Aorta (tissue), 5 donors: ENCODE measurements at regions not wholly inside any gene's neighbourhood (a gene's known extent, or its start where the extent isn't known, plus 50 kb on each side); places are given as distances from the start of the nearest gene placed in this dataset.

ENCODE experiments used
- ATAC-seq: fragments of 200-7000 bp; cut with Tn5 transposase; one replicate; pipeline ENCODE4 v1.9.1; 2022; ENCODE audit warnings: moderate library complexity; ENCODE audit not compliant: low FRiP score
- DNase-seq, 2 donors: peaks; one replicate each; pipeline ENCODE4 v3.0.0-alpha.2; 2020
- H3K27ac ChIP-seq, 2 donors: one replicate each; pipeline ENCODE4 v1.5.1; 2013; ENCODE audit warnings: low read length in 2 of 2, mild to moderate bottlenecking in 2 of 2, moderate library complexity in 2 of 2, control low read depth in 1 of 2, inconsistent platforms in 1 of 2, low read depth in 1 of 2
- H3K27me3 ChIP-seq, 2 donors: one replicate each; pipeline ENCODE4 v1.6.1; 2013; ENCODE audit warnings: control low read depth in 1 of 2, low read length in 1 of 2, mild to moderate bottlenecking in 1 of 2, moderate library complexity in 1 of 2; ENCODE audit not compliant: insufficient read depth in 2 of 2, control insufficient read depth in 1 of 2
- H3K36me3 ChIP-seq, 2 donors: one replicate each; pipeline ENCODE4 v1.6.1; 2013; ENCODE audit warnings: control low read depth in 1 of 2, low read length in 1 of 2, mild to moderate bottlenecking in 1 of 2; ENCODE audit not compliant: insufficient read depth in 2 of 2, control insufficient read depth in 1 of 2
- H3K4me1 ChIP-seq, 2 donors: one replicate each; pipeline ENCODE4 v1.6.1; 2013; ENCODE audit warnings: low read length in 2 of 2, control low read depth in 1 of 2, mild to moderate bottlenecking in 1 of 2, moderate library complexity in 1 of 2; ENCODE audit not compliant: insufficient read depth in 2 of 2, control insufficient read depth in 1 of 2
- H3K4me3 ChIP-seq, 2 donors: one replicate each; pipeline ENCODE4 v1.5.1; 2013; ENCODE audit warnings: low read length in 2 of 2, control low read depth in 1 of 2, mild to moderate bottlenecking in 1 of 2
- H3K9me3 ChIP-seq: one replicate; pipeline ENCODE4 v1.6.1; 2013; ENCODE audit warnings: mild to moderate bottlenecking, low read length; ENCODE audit not compliant: control insufficient read depth
- WGBS, 2 donors: extraction: QIAGEN DNeasy Blood & Tissue Kit; methylation state at CpG; one replicate each; pipeline ENCODE4 v1.1.7; 2013; 5-methylcytosine and 5-hydroxymethylcytosine counted together
- intact Hi-C, 2 donors: fragments of 100-400 bp; cut with DNase I; formaldehyde crosslinking; loops; one replicate each; pipeline versions ENCODE4 v1.14.2 to v1.15.0; 2022
- donor health status: healthy with polysubstance abuse.
- donor health status: Bipolar disorder and iron deficiency.
- donor health status: DM: no; HTN: no; CAD: no.
- donor health status: DM: no; HTN: no; CAD: no.
- donor health status: DM: yes; HTN: yes; CAD: no.

GRCh38 chr7:25320791-25321190, 92.5 kb upstream of the NPVF start:
- no peaks in the 10 kb centered on the region for H3K4me1 ChIP-seq
- 97 to 98% methylated on average over 2 of the region's 2 CpGs for WGBS, 2 donors
- ATAC-seq (no peak), DNase-seq (no peak)
- intact Hi-C loops, result no loop called here
- H3K27me3 ChIP-seq, result no peaks in the 10 kb centered on the region
- H3K4me3 ChIP-seq, result no peak overlapping the region
- no peaks in the 10 kb centered on the region for H3K36me3 ChIP-seq
- no peaks in the 10 kb centered on the region for H3K9me3 ChIP-seq
- H3K27ac ChIP-seq, result no peak overlapping the region

DNA sequence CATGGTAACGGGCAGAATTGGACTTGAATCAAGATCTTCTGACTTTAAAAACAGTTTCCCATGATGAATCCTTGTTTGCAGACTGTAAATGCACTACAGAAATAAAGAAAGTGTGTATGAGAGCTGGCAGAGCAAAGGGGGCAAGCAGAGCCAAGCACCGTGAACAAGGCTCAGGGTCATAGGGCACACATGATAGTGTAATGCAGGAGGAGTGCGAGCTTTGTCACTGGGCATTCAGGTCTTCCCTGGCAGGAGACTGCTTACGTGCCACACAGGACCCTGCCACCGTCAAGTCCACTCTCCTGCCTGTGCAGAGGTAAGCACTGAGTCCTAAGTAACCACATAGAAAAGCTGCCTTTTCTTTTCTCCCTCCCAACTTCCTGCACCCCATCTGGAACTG, 93.1 kb upstream of the NPVF start:
- no peaks in the 10 kb centered on the region for H3K36me3 ChIP-seq
- intact Hi-C loops, result no loop called here

GRCh38 chr7:25322473-25322872, 94.2 kb upstream of the NPVF start:
- Histone ChIP-seq H3K4me1 (no peaks in the 10 kb centered on the region), H3K9me3 (no peaks in the 10 kb centered on the region), H3K4me3 (no peak overlapping the region), H3K36me3 (no peaks in the 10 kb centered on the region), H3K27ac (no peak overlapping the region), H3K27me3 (no peaks in the 10 kb centered on the region)
- 90 to 93% methylated on average over 3 of the region's 3 CpGs for WGBS, 2 donors
- DNase-seq (no peak), ATAC-seq (no peak)
- intact Hi-C loops, result no loop called here

More for the DNA sequence above, 93.1 kb upstream of the NPVF start:
- H3K4me1 ChIP-seq, result no peaks in the 10 kb centered on the region
- H3K27ac ChIP-seq, result no peak overlapping the region
- 72 to 75% methylated on average over 5 of the region's 5 CpGs for WGBS, 2 donors
- no peaks in the 10 kb centered on the region for H3K9me3 ChIP-seq
- no peaks in the 10 kb centered on the region for H3K27me3 ChIP-seq
- DNase-seq (no peak), ATAC-seq (no peak)
- H3K4me3 ChIP-seq, result no peak overlapping the region

DNA sequence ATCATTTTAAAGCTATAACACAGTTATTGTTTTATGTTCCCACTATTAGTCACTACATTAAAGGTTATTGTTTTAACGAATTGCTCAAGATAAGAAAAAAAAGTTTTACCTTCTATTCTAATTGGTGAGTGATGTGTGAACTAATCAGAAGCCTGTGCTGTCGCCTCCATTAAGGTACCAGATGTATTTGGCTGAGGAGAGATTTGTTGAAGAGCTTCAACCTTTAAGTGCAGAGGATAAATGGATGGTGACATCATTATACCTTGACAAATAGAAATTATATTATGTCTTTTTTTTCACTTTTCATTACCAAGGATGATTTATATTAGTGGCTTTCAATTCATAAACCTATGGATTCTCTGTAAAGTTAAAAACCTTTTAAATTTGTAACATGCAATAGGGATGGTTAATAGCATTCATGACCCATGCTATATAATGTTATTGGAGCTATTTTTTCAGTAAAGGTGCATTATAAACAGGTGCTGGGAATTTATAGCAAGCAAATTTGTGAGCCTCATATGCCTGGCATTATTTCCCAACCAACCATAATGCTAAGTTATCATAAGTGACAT, 97.0 kb upstream of the NPVF start:
- DNase-seq (no peak), ATAC-seq (no peak)
- Histone ChIP-seq H3K4me3 (no peak overlapping the region), H3K36me3 (no peaks in the 10 kb centered on the region), H3K27ac (no peak overlapping the region), H3K27me3 (no peaks in the 10 kb centered on the region), H3K4me1 (no peaks in the 10 kb centered on the region), H3K9me3 (peaks cover 1% of the 10 kb centered on the region)
- 83 to 85% methylated on average over 2 of the region's 2 CpGs for WGBS, 2 donors
- intact Hi-C loops, result no loop called here

GRCh38 chr7:25326501-25327156, 98.3 kb upstream of the NPVF start:
- no peaks in the 10 kb centered on the region for H3K36me3 ChIP-seq
- no peaks in the 10 kb centered on the region for H3K27me3 ChIP-seq
- DNase-seq (no peak), ATAC-seq (no peak)
- H3K27ac ChIP-seq, result no peak overlapping the region
- 96 to 98% methylated on average over 19 of the region's 19 CpGs for WGBS, 2 donors
- intact Hi-C loops, result no loop called here
- no peak overlapping the region for H3K4me3 ChIP-seq
- no peaks in the 10 kb centered on the region for H3K4me1 ChIP-seq
- peaks cover 1% of the 10 kb centered on the region for H3K9me3 ChIP-seq

DNA sequence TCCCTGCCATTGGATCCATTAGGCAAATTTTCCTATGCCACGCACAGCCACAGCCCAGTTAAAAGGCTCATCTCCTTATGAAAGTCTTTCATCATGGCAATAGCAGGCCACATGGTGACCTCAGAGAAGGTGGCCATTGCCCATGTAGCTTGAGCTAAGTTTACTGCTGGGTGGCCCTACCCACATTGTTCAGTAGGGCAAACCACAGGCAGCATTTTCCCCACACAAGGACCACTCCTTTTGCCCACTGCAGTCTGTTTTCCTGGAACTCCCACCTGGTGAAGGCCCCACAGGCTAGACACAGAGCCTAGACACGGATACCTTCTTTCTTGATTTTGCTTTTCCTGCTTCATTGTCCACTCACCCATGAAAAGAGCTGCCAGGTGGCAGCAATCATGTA, 101.5 kb upstream of the NPVF start:
- Histone ChIP-seq H3K36me3 (no peaks in the 10 kb centered on the region), H3K4me1 (no peaks in the 10 kb centered on the region), H3K27ac (no peak overlapping the region), H3K27me3 (no peaks in the 10 kb centered on the region), H3K4me3 (no peak overlapping the region), H3K9me3 (peaks cover 1% of the 10 kb centered on the region)
- intact Hi-C loops, result no loop called here
- DNase-seq (no peak), ATAC-seq (no peak)
- 95 to 97% methylated on average over 2 of the region's 2 CpGs for whole genome bisulfite sequencing, 2 donors

GRCh38 chr7:25333296-25333928, 105.1 kb upstream of the NPVF start:
- WGBS, 2 donors, result 89 to 91% methylated on average over 6 of the region's 6 CpGs
- intact Hi-C loops, result no loop called here

GRCh38 chr7:25347360-25348066, 119.2 kb upstream of the NPVF start:
- 92 to 94% methylated on average over 4 of the region's 4 CpGs for WGBS, 2 donors
- peaks cover 0 to 2% of the 10 kb centered on the region in 2 donors for H3K27me3 ChIP-seq
- ATAC-seq, result no peak

More at GRCh38 chr7:25333296-25333928, 105.1 kb upstream of the NPVF start:
- no peaks in the 10 kb centered on the region for H3K36me3 ChIP-seq
- no peak overlapping the region for H3K4me3 ChIP-seq
- H3K9me3 ChIP-seq, result peaks cover 1% of the 10 kb centered on the region
- H3K4me1 ChIP-seq, result no peaks in the 10 kb centered on the region
- no peak overlapping the region for H3K27ac ChIP-seq
- DNase-seq, result no peak
- ATAC-seq, result no peak
- H3K27me3 ChIP-seq, result no peaks in the 10 kb centered on the region

More at GRCh38 chr7:25347360-25348066, 119.2 kb upstream of the NPVF start:
- no peaks in the 10 kb centered on the region for H3K36me3 ChIP-seq
- no peak for DNase-seq
- no peak overlapping the region for H3K27ac ChIP-seq
- no peaks in the 10 kb centered on the region for H3K9me3 ChIP-seq
- H3K4me3 ChIP-seq, result no peak overlapping the region
- intact Hi-C loops, result no loop called here
- no peaks in the 10 kb centered on the region for H3K4me1 ChIP-seq
